Lower leg skin (tissue), 3 donors: ENCODE measurements at regions not wholly inside any gene's neighbourhood (a gene's known extent, or its start where the extent isn't known, plus 50 kb on each side); places are given as distances from the start of the nearest gene placed in this dataset.

ENCODE experiments used
- CTCF ChIP-seq, 3 donors: fragments of 450-650 bp; IDR thresholded peaks; one replicate each; pipeline ENCODE4 v1.5.1; 2016; ENCODE audit warnings: antibody characterized with exemption in 3 of 3, mild to moderate bottlenecking in 3 of 3, moderate library complexity in 2 of 3
- POLR2A ChIP-seq, 2 donors: fragments of 450-650 bp; IDR thresholded peaks; one replicate each; pipeline ENCODE4 v1.6.1; 2016 to 2017; ENCODE audit warnings: antibody characterized with exemption in 2 of 2, mild to moderate bottlenecking in 1 of 2, moderate library complexity in 1 of 2

GRCh38 chr4:107392951-107393350 lies 327.1 kb downstream of the PAPSS1 start:
- TF ChIP-seq POLR2A (IDR thresholded peaks at IDR 0.05) (no peak), CTCF (IDR thresholded peaks at IDR 0.05) (no peak)
